Glutamatergic neuron (in vitro differentiated cells): ENCODE measurements at regions not wholly inside any gene's neighbourhood (a gene's known extent, or its start where the extent isn't known, plus 50 kb on each side); places are given as distances from the start of the nearest gene placed in this dataset.

ENCODE experiments used
- DNase-seq: peaks from one replicate; pipeline ENCODE4 v3.0.0; 2022
- H3K27ac Mint-ChIP-seq: one replicate; pipeline ENCODE4 v1.8.0; 2020; ENCODE audit warnings: mild to moderate bottlenecking, mixed read lengths, inconsistent platforms; ENCODE audit not compliant: unreplicated experiment
- H3K27me3 Mint-ChIP-seq: one replicate; pipeline ENCODE4 v1.8.0; 2020; ENCODE audit warnings: mild to moderate bottlenecking, moderate library complexity, mixed read lengths, inconsistent platforms; ENCODE audit not compliant: unreplicated experiment
- H3K36me3 Mint-ChIP-seq: one replicate; pipeline ENCODE4 v1.8.0; 2020; ENCODE audit warnings: mild to moderate bottlenecking, mixed read lengths, inconsistent platforms; ENCODE audit not compliant: unreplicated experiment
- H3K4me1 Mint-ChIP-seq: one replicate; pipeline ENCODE4 v1.8.0; 2020; ENCODE audit warnings: mild to moderate bottlenecking, low read depth, mixed read lengths, inconsistent platforms; ENCODE audit not compliant: unreplicated experiment
- H3K4me3 Mint-ChIP-seq: one replicate; pipeline ENCODE4 v1.8.0; 2020; ENCODE audit warnings: mild to moderate bottlenecking, mixed read lengths, inconsistent platforms; ENCODE audit not compliant: unreplicated experiment
- H3K9me3 Mint-ChIP-seq: one replicate; pipeline ENCODE4 v1.8.0; 2020; ENCODE audit warnings: mild to moderate bottlenecking, moderate library complexity, mixed read lengths, inconsistent platforms; ENCODE audit not compliant: unreplicated experiment
- TF ChIP-seq, protein P1 (sequence below): fragments of 200-600 bp; sonication (generic); IDR thresholded peaks from one replicate; pipeline ENCODE4 v1.5.0; 2021; ENCODE audit not compliant: partially characterized antibody, unreplicated experiment

DNA sequence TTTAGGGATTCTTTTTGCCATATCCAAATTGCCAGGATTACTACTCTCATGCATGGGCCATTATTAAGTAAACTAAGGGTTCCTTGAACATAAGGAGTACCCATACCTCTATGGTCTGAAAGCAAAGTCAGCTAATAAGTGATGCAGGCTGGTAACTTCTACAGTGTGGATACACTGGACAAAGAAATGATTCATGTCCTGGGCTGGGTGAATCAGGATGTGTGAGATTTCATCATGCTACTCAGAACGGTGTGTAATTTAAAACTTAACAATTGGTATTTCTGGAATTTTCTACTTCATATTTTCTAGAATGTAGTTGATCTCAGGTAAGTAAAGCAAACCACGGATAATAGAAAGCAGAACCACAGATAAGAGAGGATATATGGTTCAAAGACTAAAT is 428.8 kb downstream of the CHSY3 start:
- Mint-ChIP-seq H3K9me3 (peaks cover 5% of the 10 kb centered on the region), H3K4me1 (no peaks in the 10 kb centered on the region), H3K36me3 (peaks cover 4% of the 10 kb centered on the region), H3K27me3 (no peaks in the 10 kb centered on the region), H3K4me3 (no peak overlapping the region), H3K27ac (no peak overlapping the region)
- no peak for DNase-seq
- TF ChIP-seq, protein P1, sequence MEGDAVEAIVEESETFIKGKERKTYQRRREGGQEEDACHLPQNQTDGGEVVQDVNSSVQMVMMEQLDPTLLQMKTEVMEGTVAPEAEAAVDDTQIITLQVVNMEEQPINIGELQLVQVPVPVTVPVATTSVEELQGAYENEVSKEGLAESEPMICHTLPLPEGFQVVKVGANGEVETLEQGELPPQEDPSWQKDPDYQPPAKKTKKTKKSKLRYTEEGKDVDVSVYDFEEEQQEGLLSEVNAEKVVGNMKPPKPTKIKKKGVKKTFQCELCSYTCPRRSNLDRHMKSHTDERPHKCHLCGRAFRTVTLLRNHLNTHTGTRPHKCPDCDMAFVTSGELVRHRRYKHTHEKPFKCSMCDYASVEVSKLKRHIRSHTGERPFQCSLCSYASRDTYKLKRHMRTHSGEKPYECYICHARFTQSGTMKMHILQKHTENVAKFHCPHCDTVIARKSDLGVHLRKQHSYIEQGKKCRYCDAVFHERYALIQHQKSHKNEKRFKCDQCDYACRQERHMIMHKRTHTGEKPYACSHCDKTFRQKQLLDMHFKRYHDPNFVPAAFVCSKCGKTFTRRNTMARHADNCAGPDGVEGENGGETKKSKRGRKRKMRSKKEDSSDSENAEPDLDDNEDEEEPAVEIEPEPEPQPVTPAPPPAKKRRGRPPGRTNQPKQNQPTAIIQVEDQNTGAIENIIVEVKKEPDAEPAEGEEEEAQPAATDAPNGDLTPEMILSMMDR: no peak

- DNase-seq: no peak
- H3K4me1 Mint-ChIP-seq: no peaks in the 10 kb centered on the region
Observed at GRCh38 chr5:130331332-130331731, 427.1 kb downstream of the CHSY3 start.

DNA sequence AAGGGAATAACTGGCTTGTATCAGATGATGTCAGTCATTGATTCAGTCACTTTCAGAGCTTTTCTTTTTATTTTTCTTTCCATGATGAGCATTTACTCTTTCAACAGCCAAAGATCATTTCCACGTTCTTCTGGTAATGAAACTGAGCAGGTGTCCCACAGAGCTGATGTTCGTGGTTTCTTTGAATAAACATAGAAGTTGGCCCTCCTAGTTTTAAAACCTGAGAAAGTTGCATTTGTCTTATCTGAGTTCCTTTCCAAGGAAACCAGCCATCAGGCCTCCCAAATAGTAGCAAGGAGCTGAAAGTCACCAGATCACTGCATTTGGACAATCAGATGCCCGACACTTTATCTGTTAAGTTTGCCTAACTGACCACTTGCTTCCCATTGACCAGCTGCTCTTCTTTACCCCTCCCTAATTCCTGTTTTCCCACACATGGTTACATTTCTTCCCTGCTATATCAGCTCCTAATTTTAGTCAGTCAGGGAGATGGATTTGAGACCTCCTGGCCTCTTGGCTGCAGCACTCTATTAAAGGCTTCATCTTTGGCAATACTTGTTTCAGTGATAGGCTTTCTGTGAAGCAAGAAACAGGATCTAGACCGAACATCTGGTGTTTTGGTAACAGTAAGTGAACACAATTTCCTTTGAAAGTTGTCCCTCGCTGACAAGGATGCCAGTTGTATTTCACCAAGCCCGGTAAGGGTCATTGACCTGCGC is 420.8 kb downstream of the CHSY3 start:
- no peak overlapping the region for H3K27ac Mint-ChIP-seq
- H3K9me3 Mint-ChIP-seq: peaks cover 2% of the 10 kb centered on the region
- DNase-seq: no peak
- H3K27me3 Mint-ChIP-seq: no peaks in the 10 kb centered on the region
- TF ChIP-seq, protein P1: no peak
- no peak overlapping the region for H3K4me3 Mint-ChIP-seq
- no peaks in the 10 kb centered on the region for H3K4me1 Mint-ChIP-seq
- no peaks in the 10 kb centered on the region for H3K36me3 Mint-ChIP-seq

More at GRCh38 chr5:130331332-130331731, 427.1 kb downstream of the CHSY3 start:
- Mint-ChIP-seq H3K9me3 (peaks cover 5% of the 10 kb centered on the region), H3K27me3 (no peaks in the 10 kb centered on the region), H3K4me3 (no peak overlapping the region), H3K36me3 (peaks cover 4% of the 10 kb centered on the region), H3K27ac (no peak overlapping the region)
- TF ChIP-seq, protein P1: no peak

- Mint-ChIP-seq H3K36me3 (no peaks in the 10 kb centered on the region), H3K27ac (no peak overlapping the region), H3K27me3 (no peaks in the 10 kb centered on the region), H3K4me3 (no peak overlapping the region), H3K9me3 (no peaks in the 10 kb centered on the region), H3K4me1 (no peaks in the 10 kb centered on the region)
- no peak for DNase-seq
- TF ChIP-seq, protein P1: no peak
Observed at GRCh38 chr5:130323804-130324454, 419.7 kb downstream of the CHSY3 start.

GRCh38 chr5:130321931-130322330 is 417.7 kb downstream of the CHSY3 start:
- H3K4me1 Mint-ChIP-seq: no peaks in the 10 kb centered on the region
- no peaks in the 10 kb centered on the region for H3K27me3 Mint-ChIP-seq
- DNase-seq: no peak
- H3K36me3 Mint-ChIP-seq: no peaks in the 10 kb centered on the region
- H3K27ac Mint-ChIP-seq: no peak overlapping the region
- no peaks in the 10 kb centered on the region for H3K9me3 Mint-ChIP-seq
- no peak overlapping the region for H3K4me3 Mint-ChIP-seq
- TF ChIP-seq, protein P1: no peak
